Effector CD8-positive, alpha-beta T cell (primary cell): ENCODE measurements at regions not wholly inside any gene's neighbourhood (a gene's known extent, or its start where the extent isn't known, plus 50 kb on each side); places are given as distances from the start of the nearest gene placed in this dataset.

Experiments
- DNase-seq: peaks from one replicate; lab custom pipeline; 2025; lab: John Stamatoyannopoulos, UW

DNA sequence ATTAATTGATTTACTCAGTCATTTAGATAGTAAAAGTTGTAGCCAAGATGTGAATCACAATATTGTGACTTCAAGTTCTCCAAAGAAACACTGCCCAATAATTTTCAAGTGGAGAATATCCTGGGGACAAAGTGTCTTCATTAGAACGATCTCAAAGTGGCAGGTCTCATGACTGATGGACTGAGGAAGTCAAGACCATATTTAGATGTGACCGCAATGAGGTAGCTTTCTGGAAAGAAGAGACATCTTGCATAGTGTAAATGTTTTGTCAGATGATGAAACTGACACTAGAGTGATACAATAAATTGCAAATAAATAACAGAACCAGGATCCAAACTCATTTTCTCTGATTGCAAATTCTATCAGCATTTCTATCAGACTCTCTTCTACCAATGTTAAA is 1476.9 kb downstream of the EFNB2 start:
- DNase-seq = no peak

DNA sequence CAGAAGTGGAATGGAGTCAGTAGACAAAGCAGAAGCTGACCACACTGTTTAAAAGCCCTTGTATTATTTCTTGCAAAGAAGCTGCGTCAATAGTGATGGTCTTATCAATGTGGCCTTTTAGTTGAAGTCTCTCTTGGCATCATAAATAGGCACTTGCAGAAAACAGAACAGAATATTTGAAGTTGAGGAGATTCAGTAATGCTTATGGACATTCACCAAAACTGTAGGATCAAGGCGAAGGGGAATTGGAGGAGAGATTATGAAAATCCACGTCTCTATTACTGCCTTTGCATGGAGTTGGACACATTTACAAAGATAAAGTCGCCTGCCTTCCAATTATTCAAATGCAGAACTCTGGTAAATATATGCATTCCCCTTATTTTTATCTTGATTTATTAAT is 1482.8 kb downstream of the EFNB2 start:
- no peak for DNase-seq

DNA sequence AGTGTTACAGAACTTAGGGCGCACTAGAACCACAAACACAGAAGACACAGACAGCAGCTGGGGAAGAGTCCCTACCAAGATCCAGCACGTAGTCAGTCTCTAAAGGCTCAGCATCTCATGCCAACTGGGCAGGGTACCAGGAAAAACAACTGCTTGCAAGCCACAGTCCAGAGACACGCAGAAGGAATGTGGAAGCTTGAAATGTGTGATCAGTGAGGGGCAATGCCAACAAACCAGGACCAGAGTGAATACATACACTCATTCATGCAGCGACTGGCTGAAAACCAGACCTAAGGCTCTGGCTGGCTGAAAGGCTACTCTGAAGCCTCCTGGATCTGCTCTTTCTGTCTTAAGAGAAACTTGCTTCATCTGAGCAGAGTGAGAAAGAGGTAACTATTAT is 1484.8 kb downstream of the EFNB2 start:
- DNase-seq = no peak

DNA sequence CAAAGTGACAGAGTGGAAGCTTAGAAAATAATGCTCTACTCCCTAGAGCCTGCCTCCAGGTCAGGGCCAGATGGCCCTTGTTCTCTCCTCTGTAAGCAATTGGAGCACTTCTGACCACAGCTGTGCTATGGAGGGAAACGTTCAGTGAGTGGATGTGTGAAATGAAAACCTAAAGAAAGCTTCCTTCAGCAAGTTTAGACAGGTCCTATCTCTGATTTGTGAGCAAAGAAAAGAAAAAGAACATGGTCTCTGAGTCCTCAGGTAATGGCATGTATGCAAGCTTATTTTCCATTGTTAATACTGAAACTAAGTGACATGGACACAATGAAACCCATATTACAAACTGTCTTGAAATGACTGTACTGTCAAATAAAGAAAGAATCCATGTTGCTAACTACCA is 1486.8 kb downstream of the EFNB2 start:
- DNase-seq = no peak

DNA sequence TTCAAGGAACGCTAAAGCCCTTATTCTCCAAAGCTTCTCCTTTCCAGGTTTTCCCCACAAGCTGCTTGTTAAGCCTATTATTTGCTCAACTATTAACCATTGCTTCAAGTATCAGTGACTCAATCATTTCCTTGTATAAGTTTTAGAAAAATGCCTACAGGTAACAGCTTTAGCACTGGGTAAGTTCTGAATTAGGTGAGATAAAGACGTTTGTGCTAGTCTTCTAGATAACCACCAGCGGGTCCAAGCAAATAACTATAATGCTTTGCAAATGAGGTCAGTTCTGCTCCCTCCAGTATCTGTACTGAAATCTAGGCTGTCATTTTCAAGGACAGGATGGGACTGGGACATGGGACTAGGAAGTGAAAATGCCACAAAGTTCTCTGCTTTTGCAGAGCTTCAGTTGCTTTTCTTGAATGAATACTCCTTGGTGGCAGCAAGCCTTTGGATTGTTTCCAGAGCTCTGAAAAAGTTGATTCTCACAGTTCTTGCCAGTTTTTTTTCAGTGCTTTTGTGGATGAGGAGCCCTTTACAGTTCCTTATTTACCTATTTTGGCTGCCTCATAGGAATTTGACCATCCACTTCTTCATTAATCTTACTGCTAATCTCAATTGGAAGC is 1487.7 kb downstream of the EFNB2 start:
- DNase-seq = no peak

DNA sequence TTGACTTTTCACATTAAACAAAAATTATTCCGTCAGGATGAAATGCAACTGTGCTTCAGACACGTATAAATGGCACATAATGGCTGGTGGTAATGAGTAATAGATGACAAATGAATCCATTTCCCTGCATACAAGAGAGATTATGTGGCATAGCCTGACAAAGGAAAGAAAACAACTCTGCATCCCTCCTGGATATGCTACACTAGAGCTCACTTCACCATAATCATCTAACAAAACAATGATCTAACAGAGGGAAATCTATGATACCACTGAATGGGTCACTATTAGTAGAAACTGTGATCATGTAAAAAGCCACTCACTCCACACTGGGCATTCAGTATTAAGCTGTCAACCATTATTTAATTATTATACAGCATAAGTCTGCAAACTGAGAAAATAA is 1498.4 kb downstream of the EFNB2 start:
- DNase-seq = no peak

DNA sequence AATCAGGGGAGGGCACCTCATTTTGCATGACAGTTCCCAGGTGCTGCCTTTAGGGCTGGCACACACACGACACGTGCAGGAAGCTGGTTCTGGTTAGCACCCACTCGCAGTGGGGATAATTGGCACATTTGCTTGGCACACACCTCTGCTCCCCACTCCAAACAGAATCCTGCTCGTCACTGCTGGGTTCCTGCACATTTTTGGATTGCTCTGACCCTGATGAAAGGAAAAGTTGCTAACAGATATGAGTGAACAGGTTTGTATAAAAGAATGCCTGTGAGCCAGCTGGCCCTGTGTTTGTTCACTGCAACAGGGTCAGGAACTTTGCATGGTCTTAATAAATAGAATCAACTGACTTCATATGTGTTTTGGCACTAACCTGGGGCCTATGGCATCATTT is 1500.4 kb downstream of the EFNB2 start:
- DNase-seq = no peak

DNA sequence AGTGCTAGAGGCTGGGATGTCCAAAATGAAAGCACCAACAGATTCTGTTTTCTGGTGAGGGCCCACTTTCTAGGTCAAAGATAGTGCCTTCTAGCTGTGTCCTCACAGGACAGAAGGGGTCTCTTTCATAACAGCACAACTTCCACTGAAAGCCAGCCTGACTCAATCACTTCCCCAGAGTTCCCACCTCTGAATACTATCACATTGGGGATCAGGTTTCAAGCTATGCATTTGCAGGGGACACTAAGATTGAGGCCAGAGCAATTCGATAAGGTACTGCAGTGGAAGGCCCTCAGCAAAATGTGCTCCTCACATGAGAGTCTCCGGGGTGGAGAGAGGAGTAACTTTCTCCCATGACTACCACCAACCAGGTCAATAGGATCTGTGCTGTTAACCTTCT is 1501.5 kb downstream of the EFNB2 start:
- DNase-seq = no peak

DNA sequence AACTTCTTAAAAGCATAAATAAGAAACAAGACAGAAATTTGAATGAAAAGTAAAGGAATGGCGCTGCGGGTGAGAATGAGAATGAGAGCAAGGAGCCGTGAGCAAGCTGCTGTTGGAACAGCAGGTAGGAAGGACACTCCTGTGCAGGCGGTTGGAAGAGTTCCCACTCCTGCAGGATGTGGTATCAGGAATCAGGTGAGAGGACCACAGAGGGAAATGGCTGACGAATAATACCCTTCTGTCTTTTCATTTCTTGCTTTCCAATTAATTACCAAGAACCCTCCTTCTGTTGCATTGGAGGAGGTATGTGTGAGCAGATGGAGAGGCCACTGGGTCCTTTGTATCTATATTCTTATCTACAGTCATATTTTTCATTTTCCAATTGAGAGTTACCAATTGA is 1504.2 kb downstream of the EFNB2 start:
- DNase-seq = no peak

DNA sequence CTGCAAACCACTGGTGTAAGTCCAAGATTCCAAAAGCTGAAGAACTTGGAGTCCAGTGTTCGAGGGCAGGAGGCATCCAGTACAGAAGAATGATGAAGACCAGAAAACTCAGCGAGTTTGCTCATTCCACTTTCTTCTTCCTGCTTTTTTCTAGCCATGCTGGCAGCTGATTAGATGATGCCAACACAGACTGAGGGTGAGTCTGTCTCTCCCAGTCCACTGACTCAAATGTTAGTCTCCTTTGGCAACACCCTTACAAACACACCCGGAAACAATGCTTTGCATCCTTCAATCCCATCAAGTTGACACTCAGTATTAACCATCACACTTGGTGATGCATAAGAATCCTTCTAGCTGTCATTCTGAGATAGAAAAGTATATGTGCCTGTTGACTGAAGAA is 1504.6 kb downstream of the EFNB2 start:
- DNase-seq = no peak

DNA sequence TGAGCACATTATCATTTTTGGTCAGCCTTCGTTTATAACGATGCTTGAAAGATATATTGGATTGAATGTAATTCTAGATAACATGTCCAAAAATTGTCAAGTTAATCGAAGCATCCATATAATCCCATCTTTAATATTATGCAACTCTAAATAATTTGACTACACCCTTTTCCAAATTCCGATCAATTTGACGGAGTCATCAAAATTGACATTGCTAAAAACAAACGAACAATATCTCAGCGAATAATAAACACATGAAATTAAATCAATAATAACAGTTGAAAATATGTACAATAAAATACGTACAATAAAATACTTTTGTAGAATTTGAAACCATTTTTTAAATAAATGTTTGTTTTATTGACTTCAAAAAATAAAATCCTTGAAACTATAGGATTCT is 1516.4 kb downstream of the EFNB2 start:
- no peak for DNase-seq

DNA sequence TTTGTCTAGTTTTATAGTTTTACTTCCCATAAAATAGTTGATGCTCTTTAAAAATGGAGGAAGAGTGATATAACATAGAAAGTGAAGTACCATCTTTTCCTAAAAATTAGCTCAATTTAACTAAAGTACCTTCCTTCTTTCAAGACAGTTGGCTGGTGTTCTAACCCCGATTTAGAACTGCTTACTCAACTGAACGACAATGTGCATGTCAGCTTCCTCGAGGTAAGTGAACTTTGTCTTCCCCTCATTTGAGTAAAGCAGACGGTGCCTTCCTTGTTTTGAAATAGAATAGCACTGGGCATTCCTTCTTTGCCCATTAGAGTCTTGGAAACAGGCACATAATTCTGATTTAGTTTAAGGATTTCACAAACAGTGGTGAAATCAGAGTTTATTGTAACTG is 1519.2 kb downstream of the EFNB2 start:
- no peak for DNase-seq

DNA sequence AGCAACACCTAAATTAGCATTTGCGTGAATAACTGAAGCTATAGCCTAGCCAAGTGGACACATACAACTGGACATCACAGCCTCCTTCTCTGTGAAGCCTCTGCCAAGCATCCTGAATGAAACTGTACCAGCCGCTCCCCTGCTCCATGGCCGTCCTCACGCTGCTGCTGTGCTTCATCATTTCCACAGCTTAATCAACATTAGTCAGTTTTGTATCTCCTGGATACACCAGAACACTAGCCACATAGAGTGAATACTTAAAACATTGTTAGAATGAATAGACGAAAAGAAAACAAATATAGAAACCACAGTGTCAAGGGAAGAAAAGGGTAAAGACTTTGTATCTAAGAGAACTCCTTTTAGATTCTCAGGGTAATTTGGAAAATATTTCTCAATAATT is 1526.9 kb downstream of the EFNB2 start:
- no peak for DNase-seq

DNA sequence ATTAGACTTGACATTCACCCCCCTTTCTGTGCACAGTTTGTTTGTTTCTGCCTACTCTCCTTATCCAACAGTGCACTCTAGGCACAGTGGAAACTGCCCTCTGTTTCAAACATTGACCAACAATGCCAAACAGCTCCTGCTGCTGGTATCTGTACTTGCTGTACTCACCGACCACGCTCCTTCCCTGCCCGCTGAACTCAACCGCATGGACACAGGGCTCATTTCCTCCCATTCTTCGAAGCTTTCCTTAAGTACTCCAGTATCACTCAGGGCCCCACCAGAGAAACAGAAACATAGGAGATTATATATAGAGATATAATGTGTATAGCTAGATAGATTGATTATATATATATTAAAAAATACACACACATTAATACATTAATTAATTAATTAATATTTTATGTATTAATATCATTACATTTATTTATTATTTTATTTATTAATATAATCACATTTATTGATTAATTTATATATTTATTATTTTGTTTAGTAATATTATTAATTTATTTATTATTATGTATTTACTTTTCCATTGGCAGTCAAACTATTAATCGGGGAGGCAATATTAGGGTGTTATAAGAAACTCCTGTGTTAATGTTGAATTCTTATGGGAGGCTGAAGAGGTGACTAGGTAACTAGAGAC is 1528.2 kb downstream of the EFNB2 start:
- DNase-seq = no peak

DNA sequence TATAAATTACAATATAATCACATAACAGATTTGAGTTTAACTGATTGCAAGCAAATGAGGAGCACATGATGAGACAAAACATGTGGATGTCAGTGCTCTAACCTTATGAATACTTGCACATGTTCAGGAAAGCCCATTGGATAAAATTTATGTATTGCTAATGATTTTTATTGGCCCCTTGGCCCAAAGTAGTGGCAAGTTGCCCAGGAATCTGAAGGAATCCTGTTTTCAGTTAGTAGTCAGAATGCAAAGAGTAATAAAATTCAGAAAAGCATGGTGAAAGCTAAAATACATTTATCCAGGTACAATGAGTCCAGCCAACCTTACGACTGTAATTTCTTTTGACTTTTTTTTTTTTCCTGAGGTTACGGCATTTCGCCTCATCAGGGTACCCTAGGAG is 1539.4 kb downstream of the EFNB2 start:
- no peak for DNase-seq

DNA sequence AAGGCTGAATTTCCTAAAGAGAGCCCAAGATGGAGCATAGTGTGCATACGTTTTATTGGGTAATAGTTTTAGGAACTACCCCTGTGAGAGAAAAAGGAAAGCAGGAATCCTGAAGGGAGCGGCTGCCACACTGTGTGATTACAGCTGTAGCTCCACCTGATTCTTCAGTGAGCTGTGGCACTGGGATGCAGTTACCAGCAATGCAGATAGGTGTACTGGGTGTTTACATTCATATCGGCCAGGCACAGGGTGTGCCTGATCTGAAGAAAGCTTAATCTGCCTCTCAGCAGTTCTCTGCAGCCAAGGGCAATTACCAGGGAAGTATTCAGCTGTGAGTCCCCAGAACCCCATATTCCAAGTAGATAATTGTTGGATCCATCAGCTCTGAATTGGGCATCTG is 1541.8 kb downstream of the EFNB2 start:
- no peak for DNase-seq

DNA sequence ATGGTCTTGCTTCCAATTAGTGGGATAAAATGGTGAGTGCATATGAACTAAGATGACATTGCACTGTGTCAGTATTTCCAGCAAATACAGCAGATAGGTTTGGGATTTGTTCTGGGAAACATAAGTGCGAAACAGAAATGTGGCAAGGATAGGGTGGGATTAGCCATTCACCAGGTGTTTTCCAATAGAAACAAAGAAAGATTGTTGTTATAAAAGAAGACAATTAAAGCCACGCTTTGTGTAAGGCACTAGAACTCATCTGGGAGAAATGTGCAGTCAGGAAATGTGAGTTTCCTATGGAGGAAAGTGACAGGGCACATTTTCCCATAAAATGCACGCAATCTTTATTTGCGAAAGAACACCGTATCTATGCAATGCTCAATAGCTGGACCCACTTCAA is 1547.8 kb downstream of the EFNB2 start:
- no peak for DNase-seq

DNA sequence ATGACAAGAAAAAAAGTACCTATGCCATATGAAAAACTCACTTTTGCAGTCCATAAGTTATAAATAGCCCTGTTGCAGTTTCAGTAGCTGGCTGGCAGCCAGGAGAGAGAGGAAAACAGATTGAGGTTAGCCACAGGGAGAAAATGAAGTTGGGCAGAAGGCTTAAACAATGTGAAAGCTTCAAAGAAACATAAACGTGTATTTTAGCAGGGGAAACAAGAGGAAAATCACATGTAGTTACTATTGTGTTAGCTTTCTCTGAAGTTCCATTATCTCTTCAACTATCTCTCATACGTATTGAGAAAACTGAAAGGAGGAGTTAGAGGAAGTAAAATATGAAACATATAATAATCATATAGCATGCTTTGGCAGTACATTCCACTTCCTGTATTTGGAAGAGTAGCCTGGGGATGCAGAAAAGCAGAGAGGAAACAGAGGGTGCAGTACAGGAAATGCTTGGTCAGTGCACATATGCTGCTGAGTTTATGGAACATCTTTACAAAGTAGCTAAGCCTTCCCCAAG is 1551.1 kb downstream of the EFNB2 start:
- DNase-seq = no peak

DNA sequence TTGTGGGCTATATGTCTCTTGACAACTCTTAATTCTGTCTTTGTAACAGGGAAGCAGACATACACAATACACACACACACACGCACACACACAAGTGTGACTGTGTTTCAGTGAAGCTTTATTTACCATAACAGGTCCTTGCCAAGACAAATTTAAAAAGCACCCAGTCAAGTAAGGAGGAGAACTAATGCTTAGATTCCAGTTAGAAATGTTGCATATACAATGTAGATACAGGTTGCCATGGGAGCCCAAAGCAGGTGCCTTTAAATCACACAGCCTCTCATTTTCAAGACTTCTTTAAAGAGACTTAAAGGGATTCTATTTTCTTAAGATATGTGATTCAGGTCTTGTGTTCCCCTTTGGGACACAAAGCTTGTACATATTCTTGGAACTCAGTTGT is 1551.9 kb downstream of the EFNB2 start:
- DNase-seq = no peak

DNA sequence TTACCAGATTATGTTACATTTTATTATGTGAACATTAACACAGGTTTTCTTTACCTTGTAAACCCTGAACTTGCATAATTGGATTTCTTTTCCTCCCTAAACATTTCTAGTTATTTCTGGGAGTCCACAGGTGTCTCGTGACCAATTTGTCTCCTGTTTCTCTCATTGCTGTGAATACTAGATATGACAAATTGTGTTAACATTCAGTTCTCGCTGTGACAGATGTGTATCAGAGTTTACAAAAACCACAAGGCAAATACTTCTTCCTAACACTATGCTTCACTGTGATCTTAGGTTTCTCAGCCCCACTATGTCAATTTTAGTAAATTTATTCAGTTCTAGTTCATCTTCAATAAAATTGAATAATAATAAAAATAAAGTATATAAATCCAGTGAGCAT is 1554.9 kb downstream of the EFNB2 start:
- DNase-seq = no peak

DNA sequence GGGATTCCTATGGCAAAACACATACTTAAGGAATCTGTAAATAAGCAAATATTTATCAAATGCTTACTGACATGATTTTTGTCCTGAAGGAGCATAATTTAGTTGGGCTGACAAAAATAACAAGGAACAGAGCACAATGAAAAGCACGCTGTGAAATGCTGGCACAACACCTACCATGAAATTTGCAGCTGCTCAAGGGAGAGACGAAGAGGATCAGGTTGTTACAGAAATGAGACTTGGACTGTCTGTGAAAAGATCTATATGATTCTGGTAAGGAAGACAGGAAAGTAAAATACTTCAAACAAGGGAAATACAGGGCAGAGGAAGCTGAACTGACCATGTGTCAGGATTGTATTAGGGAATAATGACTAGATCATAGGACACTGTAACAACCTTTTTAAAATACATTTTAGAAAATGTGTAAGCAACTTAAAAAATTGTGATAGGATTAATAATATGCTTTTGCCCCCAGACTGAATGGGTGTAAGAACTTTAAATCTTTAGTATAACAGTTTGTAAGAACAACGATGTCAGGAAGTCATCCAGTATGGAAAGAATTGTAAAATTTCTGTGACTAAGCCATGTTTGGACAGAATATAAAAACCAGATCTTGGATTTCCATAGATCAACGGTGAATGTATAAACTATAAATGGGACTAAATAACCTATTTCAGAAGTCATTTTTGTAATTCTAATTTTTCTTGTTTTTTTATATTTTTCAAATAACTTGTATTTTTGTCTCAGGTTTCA is 1556.0 kb downstream of the EFNB2 start:
- no peak for DNase-seq

DNA sequence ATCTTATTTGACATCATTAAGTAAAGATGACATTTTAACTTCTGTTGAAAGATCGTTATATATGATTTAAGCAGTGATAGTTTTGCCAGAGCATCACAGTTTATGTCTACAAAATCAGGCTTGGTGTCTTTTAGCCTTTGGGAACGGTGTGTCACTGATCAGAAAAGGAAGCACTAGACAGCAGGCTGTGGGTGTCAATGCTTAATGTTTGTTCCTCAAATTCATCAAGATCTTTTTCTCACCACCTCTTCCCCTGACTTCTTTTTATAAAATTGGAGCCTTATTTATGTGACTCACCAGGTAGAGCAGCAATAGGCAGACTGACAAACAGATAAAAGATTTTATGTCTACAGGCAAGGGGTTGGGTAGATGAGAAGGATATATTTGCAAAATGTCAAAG is 1558.5 kb downstream of the EFNB2 start:
- DNase-seq = no peak

DNA sequence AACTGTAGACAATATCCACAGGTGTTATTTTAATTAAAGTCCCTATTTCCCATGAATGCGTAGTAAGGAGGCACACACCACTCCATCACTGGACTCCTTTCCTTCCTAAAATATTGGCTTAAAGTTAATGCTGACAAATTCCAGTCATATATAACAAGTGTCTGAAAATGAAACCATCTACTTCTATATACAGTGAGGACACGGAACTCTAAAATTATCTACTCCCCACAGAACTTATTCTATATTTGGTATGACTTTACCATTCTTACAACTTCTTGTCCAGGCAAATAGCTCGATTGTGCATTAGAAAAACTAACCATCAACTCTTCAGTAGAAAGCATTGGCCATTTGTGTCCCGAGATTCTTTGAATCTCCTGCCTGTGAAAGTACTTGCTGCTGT is 1560.2 kb downstream of the EFNB2 start:
- DNase-seq = no peak
